HG02798 (cell line): ENCODE measurements at regions not wholly inside any gene's neighbourhood (a gene's known extent, or its start where the extent isn't known, plus 50 kb on each side); places are given as distances from the start of the nearest gene placed in this dataset.

Source experiments
- ATAC-seq: cut with Tn5 transposase; IDR thresholded peaks from one replicate; pipeline ENCODE4 v1.9.1; 2021; ENCODE audit warnings: mild to moderate bottlenecking; ENCODE audit not compliant: unreplicated experiment, poor library complexity

DNA sequence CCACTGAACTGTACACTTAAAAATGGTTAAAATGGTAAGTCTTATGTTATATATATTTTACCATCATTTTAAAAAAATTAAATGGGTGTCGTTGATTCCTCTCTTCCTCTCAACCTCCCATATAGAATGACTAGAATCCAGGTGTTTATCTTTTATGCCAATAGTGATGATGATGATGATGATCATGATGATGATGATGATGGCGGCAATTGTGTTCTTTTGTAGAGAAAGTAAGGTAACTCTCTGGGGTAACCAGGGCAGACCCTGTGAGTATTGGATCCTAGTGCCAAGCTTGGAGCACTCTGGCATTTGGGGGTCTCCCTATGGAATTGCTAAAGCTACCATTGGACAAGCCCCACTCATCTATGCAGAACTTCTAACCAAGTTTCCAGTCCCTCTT, 113.6 kb downstream of the GLI2 start:
- ATAC-seq = no peak

- no peak for ATAC-seq
Measured at GRCh38 chr2:120850551-120850950, 114.9 kb downstream of the GLI2 start.

DNA sequence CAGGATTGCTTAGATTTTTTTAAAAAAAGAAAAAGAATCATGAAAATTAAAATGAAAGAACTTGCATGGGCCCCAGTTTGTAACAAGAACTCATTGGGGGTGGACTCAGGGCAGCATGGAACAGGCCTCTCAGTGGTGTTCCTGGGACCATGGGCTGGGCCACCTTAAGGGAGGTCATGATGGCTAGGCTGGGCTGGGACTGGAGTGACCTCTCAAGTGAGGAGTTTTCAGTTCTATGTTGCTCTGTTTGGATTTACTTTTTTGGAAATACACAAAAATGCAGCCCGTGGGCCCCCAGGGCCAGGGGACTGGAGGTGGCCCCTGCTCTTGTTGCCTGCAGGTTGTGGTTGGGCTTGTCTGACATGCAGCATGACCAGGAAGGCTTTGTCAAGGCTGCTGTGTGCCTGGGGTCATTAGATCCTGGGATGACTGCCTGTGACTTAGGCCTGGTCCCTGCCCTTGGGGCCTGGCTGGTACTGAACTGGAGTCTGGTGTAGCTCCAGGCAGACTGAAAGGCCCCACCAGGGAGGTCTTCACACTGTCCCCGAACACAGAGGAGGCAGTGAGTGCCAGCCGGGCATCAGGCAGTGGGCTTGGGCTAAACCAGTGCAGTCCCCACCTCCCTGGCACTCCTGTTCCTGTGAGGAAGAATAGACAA, 115.6 kb downstream of the GLI2 start:
- no peak for ATAC-seq

- no peak for ATAC-seq
Measured at GRCh38 chr2:120852200-120852815, 116.6 kb downstream of the GLI2 start.

DNA sequence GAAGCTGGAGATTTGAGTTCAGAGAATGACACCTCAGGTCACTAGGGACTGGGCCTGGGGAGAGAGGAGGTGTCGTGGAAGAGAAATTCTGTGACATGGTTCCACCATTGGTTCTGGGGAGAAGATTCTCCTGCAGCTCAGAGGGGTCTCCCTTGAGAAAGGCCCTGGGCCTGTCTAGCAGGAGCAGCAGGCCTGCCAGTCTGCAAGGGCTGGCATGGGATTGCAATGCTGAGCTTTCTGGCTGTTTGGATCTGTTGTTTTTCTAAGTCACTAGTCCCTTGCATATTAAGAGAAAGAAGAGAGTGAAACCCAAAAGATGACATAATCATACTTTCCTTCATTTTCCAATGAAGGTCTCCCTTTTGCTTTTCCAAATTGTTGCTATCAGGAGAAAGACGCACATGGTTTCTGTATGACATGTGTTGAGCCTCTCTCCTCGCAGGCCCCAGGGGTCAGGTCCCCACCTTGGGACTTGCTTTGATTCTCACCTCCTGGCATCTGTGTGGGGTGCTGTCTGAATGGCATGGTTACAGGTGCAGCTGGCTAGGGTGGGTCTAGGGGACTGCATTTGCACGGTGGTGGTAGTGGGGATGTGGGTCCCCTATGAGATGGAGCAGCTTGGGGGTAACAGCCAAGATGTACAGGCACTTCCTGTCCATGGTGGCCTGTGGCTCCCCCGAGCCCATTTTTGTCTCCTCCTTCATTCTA, 117.8 kb downstream of the GLI2 start:
- ATAC-seq = no peak

DNA sequence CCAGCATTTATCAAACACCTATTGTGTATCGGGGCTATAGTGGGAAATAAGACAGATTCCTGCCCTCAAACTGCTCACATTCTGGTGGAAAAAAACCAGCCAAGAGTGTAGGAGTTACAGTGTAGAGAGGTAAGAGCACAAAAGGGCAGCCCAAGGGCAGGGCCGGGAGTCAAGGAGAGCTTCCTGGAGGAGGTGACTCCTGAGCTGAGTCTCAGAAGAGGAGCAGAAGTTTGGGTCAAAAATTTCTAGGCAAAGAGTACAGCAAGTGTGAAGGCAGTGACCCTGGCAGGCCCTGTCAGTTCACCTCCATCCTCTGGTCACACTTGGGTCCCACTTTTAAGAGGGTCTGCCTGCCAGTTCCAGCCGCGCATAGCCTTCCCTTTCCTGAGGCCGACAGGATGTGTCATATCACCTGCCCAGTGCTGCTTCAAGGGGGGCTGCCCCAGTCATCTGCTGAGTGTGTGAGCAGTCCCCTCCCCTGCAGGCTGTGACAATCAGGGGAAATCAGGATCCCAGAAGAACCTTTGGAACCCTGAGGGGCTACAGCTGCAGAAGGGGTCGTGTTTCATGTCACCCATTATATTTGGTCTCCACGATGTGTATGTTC, 118.4 kb downstream of the GLI2 start:
- no peak for ATAC-seq

GRCh38 chr2:120854766-120855530, 119.3 kb downstream of the GLI2 start:
- ATAC-seq = no peak

GRCh38 chr2:120855855-120856405, 120.3 kb downstream of the GLI2 start:
- ATAC-seq = no peak

DNA sequence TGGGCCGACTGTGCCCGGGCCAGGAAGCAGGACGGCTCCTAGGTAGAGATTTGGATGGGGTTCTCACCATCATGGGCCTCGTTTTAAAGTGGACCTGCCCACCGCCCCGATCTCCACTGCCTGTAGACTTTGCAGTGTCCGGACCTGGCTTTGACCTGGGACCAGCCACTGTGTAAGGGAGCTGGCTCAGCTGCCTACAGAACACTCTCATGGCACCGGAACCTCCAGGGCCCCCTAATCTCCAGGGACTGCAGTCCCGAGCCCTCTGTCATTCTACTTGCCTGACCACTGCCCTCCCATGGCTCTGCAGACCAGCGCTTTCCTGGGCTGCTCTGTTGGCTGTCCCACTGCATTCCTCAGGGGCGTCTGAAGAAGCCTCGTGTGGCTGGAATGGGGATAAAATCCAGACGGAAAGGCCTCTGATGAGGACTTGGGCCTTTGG, 120.8 kb downstream of the GLI2 start:
- no peak for ATAC-seq

GRCh38 chr2:120857422-120857821, 121.8 kb downstream of the GLI2 start:
- ATAC-seq = no peak

- ATAC-seq = no peak
Measured at GRCh38 chr2:120857931-120858330, 122.3 kb downstream of the GLI2 start.

- ATAC-seq = no peak
Measured at GRCh38 chr2:120858361-120859106, 122.9 kb downstream of the GLI2 start.

GRCh38 chr2:120859128-120859527, 123.5 kb downstream of the GLI2 start:
- no peak for ATAC-seq

DNA sequence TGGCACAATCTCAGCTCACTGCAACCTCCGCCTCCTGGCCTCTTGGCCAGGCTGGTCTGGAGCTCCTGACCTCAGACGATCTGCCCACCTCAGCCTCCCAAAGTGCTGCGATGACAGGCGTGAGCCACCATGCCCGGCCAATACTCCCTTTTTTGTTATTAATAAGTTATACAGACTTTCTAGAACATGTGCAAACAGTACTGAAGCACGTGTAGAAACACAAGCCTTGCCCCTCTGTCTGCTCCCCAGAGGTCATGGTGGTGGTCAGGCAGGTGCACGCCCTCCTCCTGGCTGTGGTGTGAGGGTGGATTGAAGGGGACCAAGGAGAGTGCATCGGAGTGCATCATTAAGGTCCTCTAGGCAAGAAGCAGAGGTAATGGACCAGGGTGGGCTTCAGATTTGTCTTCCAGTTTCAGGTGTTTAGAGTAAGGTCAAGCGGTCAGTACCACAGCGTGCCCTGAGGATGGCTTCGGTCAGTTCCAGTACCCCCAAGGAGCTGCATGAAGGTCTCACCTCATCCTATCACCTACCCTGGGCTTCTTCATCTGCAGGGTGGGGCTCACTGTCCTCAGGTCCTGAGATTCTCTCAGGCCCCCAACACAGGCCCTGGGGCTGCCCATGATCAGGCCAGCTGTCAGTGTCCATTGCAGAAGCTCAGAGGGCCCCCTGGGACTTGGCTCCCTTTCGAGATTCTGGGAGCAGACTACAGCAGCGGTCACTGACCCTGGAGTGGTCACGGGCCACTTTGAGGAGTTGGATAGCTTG, 124.3 kb downstream of the GLI2 start:
- ATAC-seq = no peak

DNA sequence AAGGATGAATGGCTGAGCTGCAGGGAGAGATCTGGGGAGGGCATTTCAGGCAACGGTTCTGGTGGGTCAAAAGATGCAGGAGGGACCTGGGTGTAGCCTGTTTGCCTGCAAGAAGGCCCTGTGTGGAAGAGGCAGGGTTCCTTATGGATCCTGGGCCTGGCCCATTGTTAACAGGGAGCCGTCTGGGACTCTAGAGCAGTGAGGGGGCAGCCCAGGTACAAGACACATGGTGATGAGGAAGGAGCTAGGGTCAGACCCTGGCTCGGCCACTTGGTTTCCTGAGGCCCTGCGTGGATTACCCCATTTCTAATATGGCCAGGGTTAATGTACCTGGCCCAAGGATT, 124.9 kb downstream of the GLI2 start:
- no peak for ATAC-seq

DNA sequence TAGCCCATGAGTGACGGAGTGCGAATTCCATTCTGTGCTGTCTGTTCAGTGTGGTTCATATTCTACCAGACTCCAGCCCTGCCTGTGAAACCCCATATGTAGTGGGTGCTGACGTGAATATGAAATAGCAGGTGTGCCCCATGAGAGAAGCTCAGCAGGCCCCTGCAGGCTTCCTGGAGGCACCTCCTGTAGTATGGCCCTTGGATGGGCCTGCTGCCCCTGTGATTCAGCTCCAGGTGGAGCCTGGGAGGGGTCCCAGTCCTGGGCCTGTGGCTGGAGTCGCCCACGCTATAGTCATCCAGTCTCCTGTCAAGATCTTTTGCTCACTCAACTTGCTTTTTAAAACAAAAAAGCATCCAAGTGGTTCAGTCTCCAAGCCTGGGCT, 125.5 kb downstream of the GLI2 start:
- ATAC-seq = no peak

DNA sequence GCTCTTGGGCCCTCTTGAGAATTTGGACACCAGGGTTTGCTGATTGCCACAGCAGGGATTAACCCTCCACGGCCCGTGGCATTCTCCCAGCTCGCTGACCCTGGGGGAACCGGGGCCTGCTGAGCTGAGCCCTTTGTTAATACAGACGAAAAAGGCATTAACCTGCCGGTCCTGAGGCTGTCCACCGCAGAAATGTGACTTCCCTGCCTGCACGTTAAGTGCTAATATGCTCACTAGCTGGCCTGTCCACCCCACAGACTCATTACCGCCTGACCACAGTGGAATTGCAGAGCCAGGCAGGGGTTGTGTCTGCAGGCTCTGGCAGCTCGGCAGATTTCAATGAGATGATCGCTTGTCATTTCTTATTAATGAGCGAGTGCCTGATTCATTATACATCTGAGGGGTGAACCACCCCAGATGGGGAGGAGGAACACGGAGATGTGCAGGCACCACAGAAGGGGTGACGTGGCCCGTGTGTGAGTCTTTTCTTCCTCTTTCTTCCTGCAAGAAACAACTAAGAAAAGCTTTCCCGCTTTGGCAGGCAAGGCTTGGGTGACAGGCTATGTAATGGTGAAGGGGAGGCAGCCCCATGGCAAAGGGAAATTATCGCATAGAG, 126.0 kb downstream of the GLI2 start:
- no peak for ATAC-seq

GRCh38 chr2:120862201-120863060, 126.8 kb downstream of the GLI2 start:
- ATAC-seq = no peak
